GM12878 (cell line): ENCODE measurements at regions not wholly inside any gene's neighbourhood (a gene's known extent, or its start where the extent isn't known, plus 50 kb on each side); places are given as distances from the start of the nearest gene placed in this dataset.

Source experiments
- ASH2L ChIP-seq: fragments of 300-600, 200-600 bp; sonication (generic); IDR thresholded peaks from 2 replicates; pipeline ENCODE4 v1.6.1; 2017; ENCODE audit warnings: low read depth, mild to moderate bottlenecking, borderline replicate concordance
- HDAC6 ChIP-seq: fragments of 200-600 bp; sonication (generic); IDR thresholded peaks from one replicate; pipeline ENCODE4 v1.8.0; 2017; ENCODE audit warnings: antibody characterized with exemption; ENCODE audit not compliant: unreplicated experiment
- MEF2B ChIP-seq: fragments of 450-650 bp; IDR thresholded peaks from 2 replicates; pipeline ENCODE4 v1.6.1; 2018; ENCODE audit warnings: mild to moderate bottlenecking, moderate library complexity; ENCODE audit not compliant: partially characterized antibody, poor library complexity, severe bottlenecking
- RAD21 ChIP-seq: IDR thresholded peaks from 2 replicates; pipeline ENCODE4 v1.6.1; 2011; ENCODE audit warnings: mild to moderate bottlenecking, low read depth, low read length, moderate library complexity; ENCODE audit not compliant: insufficient read depth
- SMAD1 ChIP-seq: fragments of 450-650 bp; IDR thresholded peaks from 2 replicates; pipeline ENCODE4 v1.6.1; 2018; ENCODE audit warnings: mild to moderate bottlenecking, low read depth; ENCODE audit not compliant: partially characterized antibody
- SMARCA5 ChIP-seq: fragments of 450-650 bp; IDR thresholded peaks from 2 replicates; pipeline ENCODE4 v1.6.1; 2017; ENCODE audit warnings: mild to moderate bottlenecking
- TARDBP ChIP-seq: IDR thresholded peaks from 2 replicates; pipeline ENCODE4 v1.6.1; 2016; ENCODE audit warnings: borderline replicate concordance
- TCF12 ChIP-seq: IDR thresholded peaks from 2 replicates; pipeline ENCODE4 v1.6.1; 2011; ENCODE audit warnings: low read depth, mild to moderate bottlenecking, low read length
- TCF3 ChIP-seq: IDR thresholded peaks from 2 replicates; pipeline ENCODE4 v1.6.1; 2012; ENCODE audit warnings: low read depth, mild to moderate bottlenecking, low read length, borderline replicate concordance; ENCODE audit not compliant: insufficient read depth
- ZNF24 ChIP-seq: fragments of 450-650 bp; IDR thresholded peaks from 2 replicates; pipeline ENCODE4 v1.6.1; 2017; ENCODE audit warnings: antibody characterized with exemption, mild to moderate bottlenecking
- ZNF384 ChIP-seq: IDR thresholded peaks from 2 replicates; pipeline ENCODE4 v1.6.1; 2012; ENCODE audit warnings: low read depth, mild to moderate bottlenecking, low read length, improper control_type of control experiment, borderline replicate concordance
- TF ChIP-seq, protein P1 (sequence below): fragments of 450-650 bp; formaldehyde crosslinking; IDR thresholded peaks from 2 replicates; pipeline ENCODE4 v1.5.0; 2022; ENCODE audit warnings: mild to moderate bottlenecking, missing genetic modification characterization
- TF ChIP-seq, protein P2 (sequence below): fragments of 450-650 bp; IDR thresholded peaks from 2 replicates; pipeline ENCODE4 v1.6.1; 2017; ENCODE audit warnings: mild to moderate bottlenecking, moderate library complexity
- TF ChIP-seq, protein P3 (sequence below): IDR thresholded peaks from 2 replicates; pipeline ENCODE4 v1.6.1; 2012; ENCODE audit warnings: low read depth, low read length, improper control_type of control experiment
- TF ChIP-seq, protein P4 (sequence below): fragments of 450-650 bp; IDR thresholded peaks from 2 replicates; pipeline ENCODE4 v1.6.1; 2018; ENCODE audit warnings: mild to moderate bottlenecking, low read depth, moderate library complexity; ENCODE audit not compliant: partially characterized antibody

DNA sequence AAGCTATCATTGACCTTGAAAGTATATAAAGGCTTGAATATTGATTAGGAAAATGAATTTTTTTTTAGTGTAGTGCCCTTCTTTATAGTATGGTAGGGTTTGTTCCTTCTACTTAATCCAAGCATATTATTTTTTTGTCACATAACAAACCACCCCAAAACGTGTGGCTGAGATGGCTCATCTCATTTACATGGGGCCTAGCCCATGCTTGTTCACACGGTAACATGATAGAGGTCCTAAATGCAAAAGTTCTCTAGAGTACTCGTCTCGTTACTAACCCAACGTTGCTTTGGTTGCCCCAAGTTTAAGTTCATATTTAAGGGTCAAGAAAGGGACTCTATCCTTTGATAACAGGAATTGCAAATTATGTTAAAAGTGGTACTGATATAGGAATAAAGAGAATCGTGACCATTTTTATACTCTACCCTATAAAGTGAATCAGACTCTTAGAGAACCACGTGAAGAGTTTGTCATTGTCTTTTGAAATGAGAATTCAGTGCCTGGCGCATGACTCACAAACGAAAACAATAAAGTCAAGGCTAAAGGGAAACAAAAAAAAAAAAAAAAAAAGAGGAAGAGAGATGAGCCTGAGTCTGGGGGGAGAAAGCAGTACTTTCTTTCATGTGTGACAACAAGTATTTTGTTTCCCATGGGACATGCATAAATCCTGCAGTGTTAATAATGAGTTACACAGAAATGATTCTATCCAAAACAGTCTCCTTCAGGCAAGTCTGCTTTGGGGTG lies 402.8 kb upstream of the NWD2 start (continued):
- TF ChIP-seq, protein P1, sequence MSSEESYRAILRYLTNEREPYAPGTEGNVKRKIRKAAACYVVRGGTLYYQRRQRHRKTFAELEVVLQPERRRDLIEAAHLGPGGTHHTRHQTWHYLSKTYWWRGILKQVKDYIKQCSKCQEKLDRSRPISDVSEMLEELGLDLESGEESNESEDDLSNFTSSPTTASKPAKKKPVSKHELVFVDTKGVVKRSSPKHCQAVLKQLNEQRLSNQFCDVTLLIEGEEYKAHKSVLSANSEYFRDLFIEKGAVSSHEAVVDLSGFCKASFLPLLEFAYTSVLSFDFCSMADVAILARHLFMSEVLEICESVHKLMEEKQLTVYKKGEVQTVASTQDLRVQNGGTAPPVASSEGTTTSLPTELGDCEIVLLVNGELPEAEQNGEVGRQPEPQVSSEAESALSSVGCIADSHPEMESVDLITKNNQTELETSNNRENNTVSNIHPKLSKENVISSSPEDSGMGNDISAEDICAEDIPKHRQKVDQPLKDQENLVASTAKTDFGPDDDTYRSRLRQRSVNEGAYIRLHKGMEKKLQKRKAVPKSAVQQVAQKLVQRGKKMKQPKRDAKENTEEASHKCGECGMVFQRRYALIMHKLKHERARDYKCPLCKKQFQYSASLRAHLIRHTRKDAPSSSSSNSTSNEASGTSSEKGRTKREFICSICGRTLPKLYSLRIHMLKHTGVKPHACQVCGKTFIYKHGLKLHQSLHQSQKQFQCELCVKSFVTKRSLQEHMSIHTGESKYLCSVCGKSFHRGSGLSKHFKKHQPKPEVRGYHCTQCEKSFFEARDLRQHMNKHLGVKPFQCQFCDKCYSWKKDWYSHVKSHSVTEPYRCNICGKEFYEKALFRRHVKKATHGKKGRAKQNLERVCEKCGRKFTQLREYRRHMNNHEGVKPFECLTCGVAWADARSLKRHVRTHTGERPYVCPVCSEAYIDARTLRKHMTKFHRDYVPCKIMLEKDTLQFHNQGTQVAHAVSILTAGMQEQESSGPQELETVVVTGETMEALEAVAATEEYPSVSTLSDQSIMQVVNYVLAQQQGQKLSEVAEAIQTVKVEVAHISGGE, result no peak
- TF ChIP-seq TARDBP (no peak), RAD21 (no peak), ZNF24 (no peak), MEF2B (peak; percentile 95), ASH2L (no peak), SMARCA5 (no peak), HDAC6 (no peak), TCF12 (no peak), SMAD1 (no peak), TCF3 (no peak), ZNF384 (peak; percentile 98)
- TF ChIP-seq, protein P2, sequence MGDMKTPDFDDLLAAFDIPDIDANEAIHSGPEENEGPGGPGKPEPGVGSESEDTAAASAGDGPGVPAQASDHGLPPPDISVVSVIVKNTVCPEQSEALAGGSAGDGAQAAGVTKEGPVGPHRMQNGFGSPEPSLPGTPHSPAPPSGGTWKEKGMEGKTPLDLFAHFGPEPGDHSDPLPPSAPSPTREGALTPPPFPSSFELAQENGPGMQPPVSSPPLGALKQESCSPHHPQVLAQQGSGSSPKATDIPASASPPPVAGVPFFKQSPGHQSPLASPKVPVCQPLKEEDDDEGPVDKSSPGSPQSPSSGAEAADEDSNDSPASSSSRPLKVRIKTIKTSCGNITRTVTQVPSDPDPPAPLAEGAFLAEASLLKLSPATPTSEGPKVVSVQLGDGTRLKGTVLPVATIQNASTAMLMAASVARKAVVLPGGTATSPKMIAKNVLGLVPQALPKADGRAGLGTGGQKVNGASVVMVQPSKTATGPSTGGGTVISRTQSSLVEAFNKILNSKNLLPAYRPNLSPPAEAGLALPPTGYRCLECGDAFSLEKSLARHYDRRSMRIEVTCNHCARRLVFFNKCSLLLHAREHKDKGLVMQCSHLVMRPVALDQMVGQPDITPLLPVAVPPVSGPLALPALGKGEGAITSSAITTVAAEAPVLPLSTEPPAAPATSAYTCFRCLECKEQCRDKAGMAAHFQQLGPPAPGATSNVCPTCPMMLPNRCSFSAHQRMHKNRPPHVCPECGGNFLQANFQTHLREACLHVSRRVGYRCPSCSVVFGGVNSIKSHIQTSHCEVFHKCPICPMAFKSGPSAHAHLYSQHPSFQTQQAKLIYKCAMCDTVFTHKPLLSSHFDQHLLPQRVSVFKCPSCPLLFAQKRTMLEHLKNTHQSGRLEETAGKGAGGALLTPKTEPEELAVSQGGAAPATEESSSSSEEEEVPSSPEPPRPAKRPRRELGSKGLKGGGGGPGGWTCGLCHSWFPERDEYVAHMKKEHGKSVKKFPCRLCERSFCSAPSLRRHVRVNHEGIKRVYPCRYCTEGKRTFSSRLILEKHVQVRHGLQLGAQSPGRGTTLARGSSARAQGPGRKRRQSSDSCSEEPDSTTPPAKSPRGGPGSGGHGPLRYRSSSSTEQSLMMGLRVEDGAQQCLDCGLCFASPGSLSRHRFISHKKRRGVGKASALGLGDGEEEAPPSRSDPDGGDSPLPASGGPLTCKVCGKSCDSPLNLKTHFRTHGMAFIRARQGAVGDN, result peak; percentile 48; the same call in 1 of the 2 replicates
- TF ChIP-seq, protein P3, sequence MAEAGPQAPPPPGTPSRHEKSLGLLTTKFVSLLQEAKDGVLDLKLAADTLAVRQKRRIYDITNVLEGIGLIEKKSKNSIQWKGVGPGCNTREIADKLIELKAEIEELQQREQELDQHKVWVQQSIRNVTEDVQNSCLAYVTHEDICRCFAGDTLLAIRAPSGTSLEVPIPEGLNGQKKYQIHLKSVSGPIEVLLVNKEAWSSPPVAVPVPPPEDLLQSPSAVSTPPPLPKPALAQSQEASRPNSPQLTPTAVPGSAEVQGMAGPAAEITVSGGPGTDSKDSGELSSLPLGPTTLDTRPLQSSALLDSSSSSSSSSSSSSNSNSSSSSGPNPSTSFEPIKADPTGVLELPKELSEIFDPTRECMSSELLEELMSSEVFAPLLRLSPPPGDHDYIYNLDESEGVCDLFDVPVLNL, result no peak
- TF ChIP-seq, protein P4, sequence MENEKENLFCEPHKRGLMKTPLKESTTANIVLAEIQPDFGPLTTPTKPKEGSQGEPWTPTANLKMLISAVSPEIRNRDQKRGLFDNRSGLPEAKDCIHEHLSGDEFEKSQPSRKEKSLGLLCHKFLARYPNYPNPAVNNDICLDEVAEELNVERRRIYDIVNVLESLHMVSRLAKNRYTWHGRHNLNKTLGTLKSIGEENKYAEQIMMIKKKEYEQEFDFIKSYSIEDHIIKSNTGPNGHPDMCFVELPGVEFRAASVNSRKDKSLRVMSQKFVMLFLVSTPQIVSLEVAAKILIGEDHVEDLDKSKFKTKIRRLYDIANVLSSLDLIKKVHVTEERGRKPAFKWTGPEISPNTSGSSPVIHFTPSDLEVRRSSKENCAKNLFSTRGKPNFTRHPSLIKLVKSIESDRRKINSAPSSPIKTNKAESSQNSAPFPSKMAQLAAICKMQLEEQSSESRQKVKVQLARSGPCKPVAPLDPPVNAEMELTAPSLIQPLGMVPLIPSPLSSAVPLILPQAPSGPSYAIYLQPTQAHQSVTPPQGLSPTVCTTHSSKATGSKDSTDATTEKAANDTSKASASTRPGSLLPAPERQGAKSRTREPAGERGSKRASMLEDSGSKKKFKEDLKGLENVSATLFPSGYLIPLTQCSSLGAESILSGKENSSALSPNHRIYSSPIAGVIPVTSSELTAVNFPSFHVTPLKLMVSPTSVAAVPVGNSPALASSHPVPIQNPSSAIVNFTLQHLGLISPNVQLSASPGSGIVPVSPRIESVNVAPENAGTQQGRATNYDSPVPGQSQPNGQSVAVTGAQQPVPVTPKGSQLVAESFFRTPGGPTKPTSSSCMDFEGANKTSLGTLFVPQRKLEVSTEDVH, result no peak
